ENCODE measurements at regions not wholly inside any gene's neighbourhood (a gene's known extent, or its start where the extent isn't known, plus 50 kb on each side); places are given as distances from the start of the nearest gene placed in this dataset.

GRCh38 chr2:16296038-16296290 is 355.6 kb downstream of the MYCN start:
- no peak for TF ChIP-seq CTCF (IDR thresholded peaks at IDR 0.05; ENCODE audit: insufficient read depth, low read length, severe bottlenecking)
- no peak for FAIRE-seq
- Histone ChIP-seq H3K4me3 (ENCODE audit: low read depth, low read length) (no peak overlapping the region), H3K36me3 (ENCODE audit: control insufficient read depth, insufficient read depth, low read length) (no peaks in the 10 kb centered on the region), H3K27me3 (ENCODE audit: control insufficient read depth, insufficient read depth, low read length) (no peaks in the 10 kb centered on the region)
- no peak for DNase-seq (ENCODE audit: low read depth)

GRCh38 chr2:16294791-16295190 is 354.4 kb downstream of the MYCN start:
- no peak overlapping the region for H3K4me3 ChIP-seq (ENCODE audit: low read depth, low read length)
- no peak for FAIRE-seq
- no peaks in the 10 kb centered on the region for H3K36me3 ChIP-seq (ENCODE audit: control insufficient read depth, insufficient read depth, low read length)
- no peak for DNase-seq (ENCODE audit: low read depth)
- H3K27me3 ChIP-seq (ENCODE audit: control insufficient read depth, insufficient read depth, low read length) = no peaks in the 10 kb centered on the region
- no peak for TF ChIP-seq CTCF (IDR thresholded peaks at IDR 0.05; ENCODE audit: insufficient read depth, low read length, severe bottlenecking)

GRCh38 chr2:16293871-16294270 is 353.5 kb downstream of the MYCN start:
- Histone ChIP-seq H3K27me3 (ENCODE audit: control insufficient read depth, insufficient read depth, low read length) (peaks cover 2% of the 10 kb centered on the region), H3K36me3 (ENCODE audit: control insufficient read depth, insufficient read depth, low read length) (no peaks in the 10 kb centered on the region), H3K4me3 (ENCODE audit: low read depth, low read length) (no peak overlapping the region)
- TF ChIP-seq CTCF (IDR thresholded peaks at IDR 0.05; ENCODE audit: insufficient read depth, low read length, severe bottlenecking) = no peak
- DNase-seq (ENCODE audit: low read depth) (no peak), FAIRE-seq (no peak)

GRCh38 chr2:16293398-16293797 is 353.0 kb downstream of the MYCN start:
- no peak for FAIRE-seq
- Histone ChIP-seq H3K36me3 (ENCODE audit: control insufficient read depth, insufficient read depth, low read length) (no peaks in the 10 kb centered on the region), H3K27me3 (ENCODE audit: control insufficient read depth, insufficient read depth, low read length) (peaks cover 2% of the 10 kb centered on the region), H3K4me3 (ENCODE audit: low read depth, low read length) (no peak overlapping the region)
- no peak for TF ChIP-seq CTCF (IDR thresholded peaks at IDR 0.05; ENCODE audit: insufficient read depth, low read length, severe bottlenecking)
- no peak for DNase-seq (ENCODE audit: low read depth)

- FAIRE-seq = peak; percentile 55
- Histone ChIP-seq H3K4me3 (ENCODE audit: low read depth, low read length) (no peak overlapping the region), H3K27me3 (ENCODE audit: control insufficient read depth, insufficient read depth, low read length) (peaks cover 2% of the 10 kb centered on the region), H3K36me3 (ENCODE audit: control insufficient read depth, insufficient read depth, low read length) (no peaks in the 10 kb centered on the region)
- TF ChIP-seq CTCF (IDR thresholded peaks at IDR 0.05; ENCODE audit: insufficient read depth, low read length, severe bottlenecking) = no peak
- no peak for DNase-seq (ENCODE audit: low read depth)
Observed at GRCh38 chr2:16291731-16292550, 351.6 kb downstream of the MYCN start.

- Histone ChIP-seq H3K27me3 (ENCODE audit: control insufficient read depth, insufficient read depth, low read length) (peaks cover 2% of the 10 kb centered on the region), H3K4me3 (ENCODE audit: low read depth, low read length) (no peak overlapping the region), H3K36me3 (ENCODE audit: control insufficient read depth, insufficient read depth, low read length) (no peaks in the 10 kb centered on the region)
- DNase-seq (ENCODE audit: low read depth) (no peak), FAIRE-seq (no peak)
- no peak for TF ChIP-seq CTCF (IDR thresholded peaks at IDR 0.05; ENCODE audit: insufficient read depth, low read length, severe bottlenecking)
Observed at GRCh38 chr2:16291226-16291625, 350.9 kb downstream of the MYCN start.
